ENCODE measurements at regions not wholly inside any gene's neighbourhood (a gene's known extent, or its start where the extent isn't known, plus 50 kb on each side); places are given as distances from the start of the nearest gene placed in this dataset.

GRCh38 chr14:84144166-84144565 lies 1385.8 kb upstream of the FLRT2 start:
- Histone ChIP-seq H3K27me3 (ENCODE audit: control insufficient read depth in 1 of 2, insufficient read depth in 1 of 2, low read length in 2 of 2) (no peaks in the 10 kb centered on the region), H3K9me3 (ENCODE audit: control insufficient read depth, low read length) (peaks cover 8% of the 10 kb centered on the region), H3K27ac (ENCODE audit: low read length, poor library complexity, severe bottlenecking) (no peak overlapping the region), H2BK5ac (ENCODE audit: low read depth, low read length, poor library complexity, severe bottlenecking) (no peak overlapping the region), H3K18ac (ENCODE audit: low read depth in 1 of 2, low read length in 2 of 2) (no peak overlapping the region), H3K4me1 (ENCODE audit: control insufficient read depth, insufficient read depth, low read depth, low read length) (no peaks in the 10 kb centered on the region), H3K23ac (ENCODE audit: low read length in 2 of 2) (no peak overlapping the region), H2BK12ac (ENCODE audit: low read length in 2 of 2) (no peak overlapping the region), H2BK15ac (ENCODE audit: low read depth, poor library complexity, severe bottlenecking) (no peak overlapping the region), H3K4me3 (ENCODE audit: insufficient read depth in 1 of 2, low read depth in 1 of 2, low read length in 2 of 2) (no peak overlapping the region), H3K9ac (ENCODE audit: low read length) (no peak overlapping the region), H3K14ac (ENCODE audit: low read length in 2 of 2) (no peak overlapping the region), H2AK5ac (ENCODE audit: low read length, severe bottlenecking) (no peak overlapping the region), H4K8ac (ENCODE audit: low read length) (no peak overlapping the region), H2AFZ (ENCODE audit: low read depth, low read length) (no peak overlapping the region), H4K91ac (ENCODE audit: low read length) (no peak overlapping the region), H3K4ac (ENCODE audit: low read depth in 1 of 2, low read length in 2 of 2) (no peak overlapping the region), H3K79me1 (replicated peaks; ENCODE audit: low read length, poor library complexity, severe bottlenecking) (no peaks in the 10 kb centered on the region), H3K36me3 (ENCODE audit: control insufficient read depth in 1 of 2, insufficient read depth in 2 of 2, low read depth in 1 of 2, low read length in 2 of 2) (no peaks in the 10 kb centered on the region), H2BK120ac (ENCODE audit: low read depth, low read length) (no peak overlapping the region), H3K4me2 (ENCODE audit: low read length, poor library complexity, severe bottlenecking) (no peak overlapping the region)
- DNase-seq: peak; percentile 39
- WGBS: no CpG with 5 or more reads among the region's 2 CpGs

GRCh38 chr14:84152452-84152851 lies 1377.5 kb upstream of the FLRT2 start:
- Histone ChIP-seq H3K4me1 (ENCODE audit: control insufficient read depth, insufficient read depth, low read depth, low read length) (no peaks in the 10 kb centered on the region), H2BK15ac (ENCODE audit: low read depth, poor library complexity, severe bottlenecking) (no peak overlapping the region), H3K27me3 (ENCODE audit: control insufficient read depth in 1 of 2, insufficient read depth in 1 of 2, low read length in 2 of 2) (no peaks in the 10 kb centered on the region), H3K4me2 (ENCODE audit: low read length, poor library complexity, severe bottlenecking) (no peak overlapping the region), H2BK5ac (ENCODE audit: low read depth, low read length, poor library complexity, severe bottlenecking) (no peak overlapping the region), H4K91ac (ENCODE audit: low read length) (no peak overlapping the region), H3K23ac (ENCODE audit: low read length in 2 of 2) (no peak overlapping the region), H3K79me1 (replicated peaks; ENCODE audit: low read length, poor library complexity, severe bottlenecking) (no peaks in the 10 kb centered on the region), H4K8ac (ENCODE audit: low read length) (no peak overlapping the region), H3K4me3 (ENCODE audit: insufficient read depth in 1 of 2, low read depth in 1 of 2, low read length in 2 of 2) (no peak overlapping the region), H2AFZ (ENCODE audit: low read depth, low read length) (no peak overlapping the region), H2BK12ac (ENCODE audit: low read length in 2 of 2) (no peak overlapping the region), H2AK5ac (ENCODE audit: low read length, severe bottlenecking) (no peak overlapping the region), H3K18ac (ENCODE audit: low read depth in 1 of 2, low read length in 2 of 2) (no peak overlapping the region), H3K14ac (ENCODE audit: low read length in 2 of 2) (no peak overlapping the region), H3K27ac (ENCODE audit: low read length, poor library complexity, severe bottlenecking) (no peak overlapping the region), H3K4ac (ENCODE audit: low read depth in 1 of 2, low read length in 2 of 2) (no peak overlapping the region), H3K9me3 (ENCODE audit: control insufficient read depth, low read length) (no peaks in the 10 kb centered on the region), H2BK120ac (ENCODE audit: low read depth, low read length) (no peak overlapping the region), H3K36me3 (ENCODE audit: control insufficient read depth in 1 of 2, insufficient read depth in 2 of 2, low read depth in 1 of 2, low read length in 2 of 2) (no peaks in the 10 kb centered on the region), H3K9ac (ENCODE audit: low read length) (no peak overlapping the region)
- DNase-seq: no peak
- WGBS: 96% methylated on average over 14 of the region's 14 CpGs

- H3K23ac ChIP-seq (ENCODE audit: low read length in 2 of 2): no peak overlapping the region
- no peak overlapping the region for H4K91ac ChIP-seq (ENCODE audit: low read length)
- no peak overlapping the region for H3K4ac ChIP-seq (ENCODE audit: low read depth in 1 of 2, low read length in 2 of 2)
- no peak overlapping the region for H2AK5ac ChIP-seq (ENCODE audit: low read length, severe bottlenecking)
- no peak overlapping the region for H2BK15ac ChIP-seq (ENCODE audit: low read depth, poor library complexity, severe bottlenecking)
- WGBS: no CpG with 5 or more reads among the region's 2 CpGs
- no peak overlapping the region for H2BK5ac ChIP-seq (ENCODE audit: low read depth, low read length, poor library complexity, severe bottlenecking)
- no peaks in the 10 kb centered on the region for H3K4me1 ChIP-seq (ENCODE audit: control insufficient read depth, insufficient read depth, low read depth, low read length)
- no peak overlapping the region for H3K4me2 ChIP-seq (ENCODE audit: low read length, poor library complexity, severe bottlenecking)
- DNase-seq: no peak
- no peak overlapping the region for H2BK120ac ChIP-seq (ENCODE audit: low read depth, low read length)
- H3K9me3 ChIP-seq (ENCODE audit: control insufficient read depth, low read length): no peaks in the 10 kb centered on the region
- no peak overlapping the region for H2BK12ac ChIP-seq (ENCODE audit: low read length in 2 of 2)
- no peaks in the 10 kb centered on the region for H3K36me3 ChIP-seq (ENCODE audit: control insufficient read depth in 1 of 2, insufficient read depth in 2 of 2, low read depth in 1 of 2, low read length in 2 of 2)
- no peak overlapping the region for H3K9ac ChIP-seq (ENCODE audit: low read length)
- no peak overlapping the region for H3K4me3 ChIP-seq (ENCODE audit: insufficient read depth in 1 of 2, low read depth in 1 of 2, low read length in 2 of 2)
- H3K27ac ChIP-seq (ENCODE audit: low read length, poor library complexity, severe bottlenecking): no peak overlapping the region
- H3K14ac ChIP-seq (ENCODE audit: low read length in 2 of 2): no peak overlapping the region
- H3K79me1 ChIP-seq (replicated peaks; ENCODE audit: low read length, poor library complexity, severe bottlenecking): no peaks in the 10 kb centered on the region
- H3K27me3 ChIP-seq (ENCODE audit: control insufficient read depth in 1 of 2, insufficient read depth in 1 of 2, low read length in 2 of 2): no peaks in the 10 kb centered on the region
- H3K18ac ChIP-seq (ENCODE audit: low read depth in 1 of 2, low read length in 2 of 2): peak overlapping the region in 1 of 2 experiments; percentile 6
- H2AFZ ChIP-seq (ENCODE audit: low read depth, low read length): no peak overlapping the region
- no peak overlapping the region for H4K8ac ChIP-seq (ENCODE audit: low read length)
Observed at GRCh38 chr14:84162633-84163032, 1367.3 kb upstream of the FLRT2 start.

GRCh38 chr14:84167026-84167425 lies 1362.9 kb upstream of the FLRT2 start:
- no peaks in the 10 kb centered on the region for H3K9me3 ChIP-seq (ENCODE audit: control insufficient read depth, low read length)
- no peak overlapping the region for H3K27ac ChIP-seq (ENCODE audit: low read length, poor library complexity, severe bottlenecking)
- H2AFZ ChIP-seq (ENCODE audit: low read depth, low read length): no peak overlapping the region
- H4K8ac ChIP-seq (ENCODE audit: low read length): no peak overlapping the region
- H2BK12ac ChIP-seq (ENCODE audit: low read length in 2 of 2): no peak overlapping the region
- no peak overlapping the region for H3K4me3 ChIP-seq (ENCODE audit: insufficient read depth in 1 of 2, low read depth in 1 of 2, low read length in 2 of 2)
- H3K14ac ChIP-seq (ENCODE audit: low read length in 2 of 2): no peak overlapping the region
- no peak overlapping the region for H3K9ac ChIP-seq (ENCODE audit: low read length)
- H3K23ac ChIP-seq (ENCODE audit: low read length in 2 of 2): no peak overlapping the region
- H2AK5ac ChIP-seq (ENCODE audit: low read length, severe bottlenecking): no peak overlapping the region
- H3K4me2 ChIP-seq (ENCODE audit: low read length, poor library complexity, severe bottlenecking): no peak overlapping the region
- no peaks in the 10 kb centered on the region for H3K4me1 ChIP-seq (ENCODE audit: control insufficient read depth, insufficient read depth, low read depth, low read length)
- H3K18ac ChIP-seq (ENCODE audit: low read depth in 1 of 2, low read length in 2 of 2): no peak overlapping the region
- no peak overlapping the region for H3K4ac ChIP-seq (ENCODE audit: low read depth in 1 of 2, low read length in 2 of 2)
- H4K91ac ChIP-seq (ENCODE audit: low read length): no peak overlapping the region
- no peaks in the 10 kb centered on the region for H3K36me3 ChIP-seq (ENCODE audit: control insufficient read depth in 1 of 2, insufficient read depth in 2 of 2, low read depth in 1 of 2, low read length in 2 of 2)
- no peaks in the 10 kb centered on the region for H3K27me3 ChIP-seq (ENCODE audit: control insufficient read depth in 1 of 2, insufficient read depth in 1 of 2, low read length in 2 of 2)
- DNase-seq: no peak
- no peak overlapping the region for H2BK120ac ChIP-seq (ENCODE audit: low read depth, low read length)
- 61% methylated on average over 2 of the region's 3 CpGs for whole genome bisulfite sequencing
- H2BK15ac ChIP-seq (ENCODE audit: low read depth, poor library complexity, severe bottlenecking): no peak overlapping the region
- H3K79me1 ChIP-seq (replicated peaks; ENCODE audit: low read length, poor library complexity, severe bottlenecking): no peaks in the 10 kb centered on the region
- H2BK5ac ChIP-seq (ENCODE audit: low read depth, low read length, poor library complexity, severe bottlenecking): no peak overlapping the region
